CD14-positive monocyte (primary cell): ENCODE measurements at regions not wholly inside any gene's neighbourhood (a gene's known extent, or its start where the extent isn't known, plus 50 kb on each side); places are given as distances from the start of the nearest gene placed in this dataset.

ENCODE experiments used
- DNase-seq, 3 donors: peaks; one replicate each; pipeline ENCODE4 v3.0.0-alpha.2; 2011 to 2022
- H2AFZ ChIP-seq: 2 replicates; pipeline ENCODE4 v1.6.0; 2012; ENCODE audit warnings: mild to moderate bottlenecking, low read depth, low read length, inconsistent platforms; ENCODE audit not compliant: insufficient read depth, poor library complexity, severe bottlenecking
- H3K27ac ChIP-seq, 2 donors: 1 replicate in 1 of 2; 2 replicates in 1 of 2; pipeline ENCODE4 v1.5.1; 2012 to 2013; ENCODE audit warnings: low read length in 2 of 2, control low read depth in 1 of 2, inconsistent platforms in 1 of 2, low read depth in 1 of 2, mild to moderate bottlenecking in 1 of 2
- H3K27me3 ChIP-seq, 2 donors: one replicate each; pipeline versions ENCODE4 v1.6.0 to v1.6.1; 2011 to 2013; ENCODE audit warnings: low read length in 2 of 2; ENCODE audit not compliant: control insufficient read depth in 2 of 2, insufficient read depth in 2 of 2
- H3K36me3 ChIP-seq, 2 donors: replicated peaks in 1 of 2; 1 replicate in 1 of 2; 2 replicates in 1 of 2; pipeline versions ENCODE4 v1.5.1 to v1.6.1; 2012 to 2013; ENCODE audit warnings: low read length in 2 of 2, control low read depth in 1 of 2, inconsistent platforms in 1 of 2, mild to moderate bottlenecking in 1 of 2; ENCODE audit not compliant: insufficient read depth in 2 of 2, control insufficient read depth in 1 of 2
- H3K4me1 ChIP-seq, 2 donors: 1 replicate in 1 of 2; 2 replicates in 1 of 2; pipeline versions ENCODE4 v1.5.1 to v1.6.1; 2012 to 2013; ENCODE audit warnings: low read length in 2 of 2, control low read depth in 1 of 2, inconsistent platforms in 1 of 2, mild to moderate bottlenecking in 1 of 2, moderate library complexity in 1 of 2; ENCODE audit not compliant: insufficient read depth in 2 of 2, control insufficient read depth in 1 of 2
- H3K4me2 ChIP-seq: replicated peaks from 2 replicates; pipeline ENCODE3; 2012; ENCODE audit warnings: low read length, moderate library complexity, mild to moderate bottlenecking; ENCODE audit not compliant: poor library complexity, severe bottlenecking; ENCODE audit errors: extremely low read depth
- H3K4me3 ChIP-seq, 3 experiments: fragments of 200-600 bp in 1 of 3; sonication (generic) in 1 of 3; replicated peaks in 1 of 3; 1 replicate in 2 of 3; 2 replicates in 1 of 3; pipeline ENCODE4 v1.5.1; 2011 to 2013; ENCODE audit warnings: low read length in 3 of 3, mild to moderate bottlenecking in 3 of 3, control low read depth in 2 of 3, low read depth in 2 of 3, inconsistent platforms in 1 of 3, moderate library complexity in 1 of 3
- H3K79me2 ChIP-seq: 2 replicates; pipeline ENCODE4 v1.6.0; 2012; ENCODE audit warnings: mild to moderate bottlenecking, control low read depth, inconsistent platforms, low read length, moderate library complexity; ENCODE audit not compliant: insufficient read depth
- H3K9ac ChIP-seq: 2 replicates; pipeline ENCODE4 v1.6.0; 2017; ENCODE audit warnings: low read length, mild to moderate bottlenecking; ENCODE audit not compliant: insufficient read depth, poor library complexity, severe bottlenecking
- H3K9me3 ChIP-seq, 2 donors: replicated peaks in 1 of 2; 1 replicate in 1 of 2; 2 replicates in 1 of 2; pipeline versions ENCODE4 v1.5.1 to v1.6.1; 2012 to 2013; ENCODE audit warnings: low read length in 2 of 2, control low read depth in 1 of 2; ENCODE audit not compliant: control insufficient read depth in 1 of 2, insufficient read depth in 1 of 2
- H4K20me1 ChIP-seq: 2 replicates; pipeline ENCODE4 v1.6.0; 2012; ENCODE audit warnings: mild to moderate bottlenecking, low read length, control low read depth, moderate library complexity; ENCODE audit not compliant: insufficient read depth
- H3K27ac Mint-ChIP-seq, 7 donors: one replicate each; pipeline ENCODE4 v1.8.0; 2020; ENCODE audit warnings: mild to moderate bottlenecking in 7 of 7, mixed read lengths in 7 of 7, moderate library complexity in 6 of 7, inconsistent platforms in 2 of 7
- H3K27me3 Mint-ChIP-seq, 3 donors: one replicate each; pipeline ENCODE4 v1.8.0; 2021 to 2022; ENCODE audit warnings: low read depth in 3 of 3, mild to moderate bottlenecking in 3 of 3, mixed read lengths in 3 of 3, moderate library complexity in 3 of 3, inconsistent platforms in 1 of 3
- H3K36me3 Mint-ChIP-seq, 2 donors: one replicate each; pipeline ENCODE4 v1.8.0; 2020; ENCODE audit warnings: mixed read lengths in 2 of 2, inconsistent platforms in 1 of 2, mild to moderate bottlenecking in 1 of 2
- H3K4me1 Mint-ChIP-seq: one replicate; pipeline ENCODE4 v1.8.0; 2020; ENCODE audit warnings: mild to moderate bottlenecking, mixed read lengths
- H3K4me3 Mint-ChIP-seq, 2 donors: one replicate each; pipeline ENCODE4 v1.8.0; 2020; ENCODE audit warnings: mild to moderate bottlenecking in 2 of 2, mixed read lengths in 2 of 2, moderate library complexity in 1 of 2
- H3K9me3 Mint-ChIP-seq, 7 donors: one replicate each; pipeline ENCODE4 v1.8.0; 2020 to 2022; ENCODE audit warnings: mixed read lengths in 7 of 7, mild to moderate bottlenecking in 6 of 7, moderate library complexity in 6 of 7, inconsistent platforms in 2 of 7
- CTCF ChIP-seq: fragments of 200-600 bp; IDR thresholded peaks from one replicate; pipeline ENCODE4 v1.8.0; 2022; ENCODE audit warnings: antibody characterized with exemption, mild to moderate bottlenecking
- WGBS: methylation state at CpG from one replicate; pipeline ENCODE4 v1.1.5; 2013; ENCODE audit warnings: missing lambda C conversion rate; ENCODE audit not compliant: insufficient coverage; 5-methylcytosine and 5-hydroxymethylcytosine counted together
- intact Hi-C, 2 donors: fragments of 100-400 bp; cut with micrococcal nuclease; formaldehyde crosslinking; loops; one replicate each; pipeline versions ENCODE4 v1.15.0 to v1.15.1; 2023

DNA sequence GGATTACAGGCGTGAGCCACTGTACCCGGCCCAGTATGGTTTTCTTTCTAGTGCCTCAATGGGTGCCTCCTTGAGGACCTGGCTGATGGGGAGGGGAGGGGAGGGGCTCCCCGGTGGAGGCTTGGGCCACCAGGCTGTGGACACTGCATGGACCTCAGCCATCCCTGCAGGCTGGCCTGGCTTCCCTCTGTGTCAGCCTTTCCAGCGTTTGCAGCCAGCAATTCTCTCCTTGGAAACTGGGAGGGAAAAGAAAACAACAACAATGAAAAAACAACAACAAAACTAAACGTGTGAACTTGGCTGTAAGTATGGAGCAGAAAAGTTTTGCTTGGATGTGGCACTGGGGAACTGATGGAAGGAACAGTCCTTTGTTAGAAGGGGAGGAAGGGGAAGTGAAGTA is 159.3 kb downstream of the GLI2 start:
- H3K27ac Mint-ChIP-seq: no peak overlapping the region

GRCh38 chr2:120896126-120896525 is 160.5 kb downstream of the GLI2 start:
- Histone ChIP-seq H4K20me1 (no peaks in the 10 kb centered on the region), H2AFZ (no peak overlapping the region), H3K79me2 (no peaks in the 10 kb centered on the region), H3K27me3 (no peaks in the 10 kb centered on the region), H3K36me3 (no peaks in the 10 kb centered on the region), H3K9me3 (no peaks in the 10 kb centered on the region), H3K27ac (no peak overlapping the region), H3K4me1 (no peaks in the 10 kb centered on the region), H3K4me3 (no peak overlapping the region), H3K4me2 (no peak overlapping the region), H3K9ac (no peak overlapping the region)
- no peak for DNase-seq
- no peak for TF ChIP-seq CTCF
- Mint-ChIP-seq H3K36me3 (no peaks in the 10 kb centered on the region), H3K27ac (no peak overlapping the region), H3K4me3 (no peak overlapping the region), H3K4me1 (no peaks in the 10 kb centered on the region), H3K27me3 (peaks cover 0 to 3% (median 0%) of the 10 kb centered on the region in 3 donors), H3K9me3 (no peaks in the 10 kb centered on the region)
- WGBS: 100% methylated on average over 2 of the region's 3 CpGs
- intact Hi-C loops: no loop called here

More for the DNA sequence above, 159.3 kb downstream of the GLI2 start:
- no peaks in the 10 kb centered on the region for H4K20me1 ChIP-seq
- no peaks in the 10 kb centered on the region for H3K9me3 Mint-ChIP-seq
- H3K9ac ChIP-seq: no peak overlapping the region
- no peak overlapping the region for H3K27ac ChIP-seq
- H3K4me1 ChIP-seq: no peaks in the 10 kb centered on the region
- H3K27me3 Mint-ChIP-seq: peaks cover 0 to 3% (median 0%) of the 10 kb centered on the region in 3 donors
- no peak for DNase-seq
- H3K4me2 ChIP-seq: no peak overlapping the region
- WGBS: 87% methylated on average over 3 of the region's 5 CpGs
- no peak for TF ChIP-seq CTCF
- intact Hi-C loops: no loop called here
- H3K79me2 ChIP-seq: no peaks in the 10 kb centered on the region
- no peaks in the 10 kb centered on the region for H3K27me3 ChIP-seq
- H3K36me3 ChIP-seq: no peaks in the 10 kb centered on the region
- no peaks in the 10 kb centered on the region for H3K4me1 Mint-ChIP-seq
- H2AFZ ChIP-seq: no peak overlapping the region
- H3K9me3 ChIP-seq: no peaks in the 10 kb centered on the region
- no peak overlapping the region for H3K4me3 Mint-ChIP-seq
- H3K4me3 ChIP-seq: no peak overlapping the region
- no peaks in the 10 kb centered on the region for H3K36me3 Mint-ChIP-seq
